GM21367 (cell line): ENCODE measurements at regions not wholly inside any gene's neighbourhood (a gene's known extent, or its start where the extent isn't known, plus 50 kb on each side); places are given as distances from the start of the nearest gene placed in this dataset.
"Not testable (repeated sequence)": the region's sequence is repeated elsewhere in the genome, so short reads cannot be mapped to it uniquely, and the experiment has no call there.

Experiments
- ATAC-seq: cut with Tn5 transposase; IDR thresholded peaks from one replicate; pipeline ENCODE4 v1.9.1; 2021; ENCODE audit not compliant: unreplicated experiment

GRCh38 chr3:83251490-83251889 is 1490.0 kb upstream of the GBE1 start:
- ATAC-seq, result no peak

GRCh38 chr3:83250613-83251012 is 1489.2 kb upstream of the GBE1 start:
- ATAC-seq, result no peak

- no peak for ATAC-seq
Observed at GRCh38 chr3:83248454-83248853, 1487.0 kb upstream of the GBE1 start.

- ATAC-seq, result no peak
Observed at GRCh38 chr3:83235180-83235814, 1473.9 kb upstream of the GBE1 start.

GRCh38 chr3:83233715-83234114 is 1472.3 kb upstream of the GBE1 start:
- ATAC-seq, result no peak

GRCh38 chr3:83230841-83231240 is 1469.4 kb upstream of the GBE1 start:
- no peak for ATAC-seq

- ATAC-seq, result no peak
Observed at GRCh38 chr3:83230376-83230775, 1468.9 kb upstream of the GBE1 start.

- no peak for ATAC-seq
Observed at GRCh38 chr3:83226751-83227150, 1465.3 kb upstream of the GBE1 start.

- ATAC-seq, result no peak
Observed at GRCh38 chr3:83224101-83224868, 1462.8 kb upstream of the GBE1 start.

GRCh38 chr3:83218383-83219200 is 1457.1 kb upstream of the GBE1 start:
- ATAC-seq, result no peak

GRCh38 chr3:83217595-83218118 is 1456.2 kb upstream of the GBE1 start:
- not testable (repeated sequence) for ATAC-seq

GRCh38 chr3:83216919-83217594 is 1455.6 kb upstream of the GBE1 start:
- ATAC-seq, result no peak

- ATAC-seq, result no peak
Observed at GRCh38 chr3:83195243-83195642, 1433.8 kb upstream of the GBE1 start.

- no peak for ATAC-seq
Observed at GRCh38 chr3:83193526-83193925, 1432.1 kb upstream of the GBE1 start.

- ATAC-seq, result no peak
Observed at GRCh38 chr3:83189634-83190033, 1428.2 kb upstream of the GBE1 start.

GRCh38 chr3:83169473-83169872 is 1408.0 kb upstream of the GBE1 start:
- no peak for ATAC-seq

GRCh38 chr3:83150896-83151295 is 1389.5 kb upstream of the GBE1 start:
- ATAC-seq, result no peak

- no peak for ATAC-seq
Observed at GRCh38 chr3:83140983-83141382, 1379.5 kb upstream of the GBE1 start.

- ATAC-seq, result no peak
Observed at GRCh38 chr3:83131236-83131635, 1369.8 kb upstream of the GBE1 start.

- ATAC-seq, result no peak
Observed at GRCh38 chr3:83122774-83123350, 1361.4 kb upstream of the GBE1 start.

GRCh38 chr3:83093222-83093572 is 1331.8 kb upstream of the GBE1 start:
- ATAC-seq, result no peak
